GM12892 (cell line): ENCODE measurements at regions not wholly inside any gene's neighbourhood (a gene's known extent, or its start where the extent isn't known, plus 50 kb on each side); places are given as distances from the start of the nearest gene placed in this dataset.

Experiments
- POLR2A ChIP-seq: IDR thresholded peaks from 2 replicates; pipeline ENCODE4 v1.6.1; 2011; ENCODE audit warnings: low read depth, low read length, control low read depth
- POLR2AphosphoS5 ChIP-seq: IDR thresholded peaks from 2 replicates; pipeline ENCODE4 v1.6.1; 2011; ENCODE audit warnings: low read depth, low read length, control low read depth
- TAF1 ChIP-seq: IDR thresholded peaks from 2 replicates; pipeline ENCODE4 v1.6.1; 2011; ENCODE audit warnings: low read depth, mild to moderate bottlenecking, control low read depth, low read length, borderline replicate concordance

- TF ChIP-seq POLR2A, result no peak
- no peak for TF ChIP-seq TAF1
- TF ChIP-seq POLR2AphosphoS5, result no peak
Measured at GRCh38 chr18:8979258-8979988, 123.1 kb upstream of the NDUFV2 start.
